ENCODE measurements at regions not wholly inside any gene's neighbourhood (a gene's known extent, or its start where the extent isn't known, plus 50 kb on each side); places are given as distances from the start of the nearest gene placed in this dataset.

DNA sequence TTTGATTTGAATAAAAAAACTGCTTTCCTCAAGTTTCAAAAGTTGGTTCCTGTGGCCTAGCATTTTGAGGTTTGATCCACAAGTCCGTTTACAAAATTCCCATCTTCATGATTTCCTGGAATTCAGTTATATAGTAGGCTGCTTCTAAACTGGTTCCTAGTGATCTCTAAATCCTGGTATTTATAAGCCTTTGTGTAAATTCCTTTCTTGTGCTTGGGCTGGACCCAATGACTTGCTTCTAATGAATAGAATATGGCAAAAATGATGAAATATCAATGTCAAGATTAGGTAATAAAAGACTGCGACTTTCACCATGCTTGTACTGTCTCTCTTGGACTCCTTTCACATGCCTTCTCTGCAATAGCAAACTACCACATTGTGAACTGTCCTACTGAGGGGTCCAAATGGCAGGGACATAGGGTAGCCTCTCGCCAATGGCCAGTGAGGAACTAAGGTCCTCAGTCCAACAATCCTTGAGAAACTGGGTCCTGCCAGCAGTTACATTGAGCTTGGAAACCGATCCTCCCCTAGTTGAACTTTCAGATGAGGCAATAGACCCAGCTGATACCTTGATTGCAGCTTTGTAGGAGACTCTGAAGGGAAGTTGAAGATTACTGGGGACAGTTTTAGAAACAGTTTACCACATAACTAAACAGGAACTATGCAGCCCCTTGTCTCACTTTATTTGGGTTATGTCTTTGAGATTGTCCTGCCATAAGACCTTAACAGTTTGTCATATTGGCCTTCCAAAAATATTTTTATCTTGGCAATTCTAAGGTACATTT lies 303.9 kb upstream of the TBC1D5 start:
- Histone ChIP-seq H3K9ac (no peak overlapping the region), H3K27ac (no peak overlapping the region), H3K4me3 (no peak overlapping the region), H3K4me1 (peaks cover 11% of the 10 kb centered on the region), H3K27me3 (no peaks in the 10 kb centered on the region), H3K9me3 (peaks cover 6% of the 10 kb centered on the region; the same call in 1 of the 2 replicates), H4K20me1 (no peaks in the 10 kb centered on the region), H3K4me2 (peak overlapping the region; percentile 29), H3K36me3 (peaks cover 6% of the 10 kb centered on the region; the same call in 1 of the 2 replicates)
- no peak for TF ChIP-seq Cebpa-rat (IDR thresholded peaks at IDR 0.05)

DNA sequence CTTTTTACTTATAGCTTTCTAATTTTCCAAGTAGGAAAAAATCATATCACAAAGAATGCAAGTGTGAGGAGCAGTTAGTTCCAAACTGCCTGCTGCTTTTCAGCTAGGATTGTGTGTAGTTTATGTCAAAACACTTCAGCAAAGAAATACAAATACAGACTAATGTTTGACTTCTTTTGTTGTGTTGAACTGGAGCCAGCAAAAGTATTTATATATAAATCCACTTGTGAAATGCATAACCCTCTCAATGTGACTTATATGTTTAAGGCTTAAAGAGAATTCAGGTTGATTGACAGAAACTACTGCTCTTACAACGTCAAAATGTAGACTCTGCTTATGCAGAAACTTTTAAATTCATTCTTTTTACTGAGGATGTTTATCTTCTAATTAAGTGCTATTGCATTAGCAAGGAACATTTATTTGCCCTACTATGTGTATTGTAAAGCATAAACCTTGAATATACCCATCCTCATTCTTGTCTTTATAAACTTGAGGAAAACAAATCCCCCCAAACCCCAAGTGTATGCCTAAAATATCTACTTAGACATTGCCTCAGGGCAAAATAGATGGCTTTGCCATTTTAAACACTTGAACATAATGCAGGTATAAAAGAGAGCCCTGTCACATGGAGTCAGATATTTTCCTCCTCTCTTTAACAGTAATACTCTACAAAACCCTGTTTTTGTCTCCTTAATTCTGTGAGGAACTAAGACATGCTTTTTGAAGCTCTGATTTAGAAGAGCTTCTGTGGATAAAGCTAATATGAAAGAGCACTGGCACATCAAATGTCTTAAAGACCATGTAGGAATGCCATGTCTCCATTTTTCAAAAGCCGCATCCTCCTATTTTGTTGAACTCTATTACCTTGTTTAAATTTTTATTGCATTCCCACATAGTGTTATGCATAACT lies 302.8 kb upstream of the TBC1D5 start:
- H3K9me3 ChIP-seq = peaks cover 15% of the 10 kb centered on the region
- peaks cover 13% of the 10 kb centered on the region for H3K36me3 ChIP-seq
- no peak overlapping the region for H3K4me2 ChIP-seq
- H3K4me1 ChIP-seq = peaks cover 11% of the 10 kb centered on the region
- TF ChIP-seq Cebpa-rat (IDR thresholded peaks at IDR 0.05) = no peak
- no peaks in the 10 kb centered on the region for H3K27me3 ChIP-seq
- H3K9ac ChIP-seq = no peak overlapping the region
- no peak overlapping the region for H3K4me3 ChIP-seq
- no peak overlapping the region for H3K27ac ChIP-seq
- no peaks in the 10 kb centered on the region for H4K20me1 ChIP-seq

- Histone ChIP-seq H3K4me2 (no peak overlapping the region), H4K20me1 (no peaks in the 10 kb centered on the region), H3K9ac (no peak overlapping the region), H3K27ac (no peak overlapping the region), H3K27me3 (no peaks in the 10 kb centered on the region), H3K4me3 (no peak overlapping the region), H3K9me3 (peaks cover 18% of the 10 kb centered on the region), H3K36me3 (peaks cover 13% of the 10 kb centered on the region), H3K4me1 (peaks cover 11% of the 10 kb centered on the region)
- no peak for TF ChIP-seq Cebpa-rat (IDR thresholded peaks at IDR 0.05)
Observed at GRCh38 chr3:18044191-18044590, 301.8 kb upstream of the TBC1D5 start.

GRCh38 chr3:18036450-18036815 lies 294.0 kb upstream of the TBC1D5 start:
- Histone ChIP-seq H3K4me3 (no peak overlapping the region), H3K9ac (no peak overlapping the region), H3K36me3 (peaks cover 17% of the 10 kb centered on the region), H3K27ac (no peak overlapping the region), H3K4me2 (peak overlapping the region; percentile 59), H3K9me3 (peaks cover 28% of the 10 kb centered on the region), H3K4me1 (peaks cover 34% of the 10 kb centered on the region), H3K27me3 (no peaks in the 10 kb centered on the region), H4K20me1 (no peaks in the 10 kb centered on the region)
- TF ChIP-seq Cebpa-rat (IDR thresholded peaks at IDR 0.05) = no peak

- Histone ChIP-seq H3K9ac (0 out of 2 replicates have a peak overlapping the region, but pooled peaks have one; percentile 11), H3K4me3 (no peak overlapping the region), H4K20me1 (no peaks in the 10 kb centered on the region), H3K27me3 (no peaks in the 10 kb centered on the region), H3K4me1 (peaks cover 34% of the 10 kb centered on the region), H3K36me3 (peaks cover 11% of the 10 kb centered on the region; the same call in 1 of the 2 replicates), H3K9me3 (peaks cover 22% of the 10 kb centered on the region), H3K4me2 (peak overlapping the region; percentile 59), H3K27ac (peak overlapping the region; percentile 31; the same call in 1 of the 2 replicates)
- no peak for TF ChIP-seq Cebpa-rat (IDR thresholded peaks at IDR 0.05)
Observed at GRCh38 chr3:18035641-18036449, 293.4 kb upstream of the TBC1D5 start.

DNA sequence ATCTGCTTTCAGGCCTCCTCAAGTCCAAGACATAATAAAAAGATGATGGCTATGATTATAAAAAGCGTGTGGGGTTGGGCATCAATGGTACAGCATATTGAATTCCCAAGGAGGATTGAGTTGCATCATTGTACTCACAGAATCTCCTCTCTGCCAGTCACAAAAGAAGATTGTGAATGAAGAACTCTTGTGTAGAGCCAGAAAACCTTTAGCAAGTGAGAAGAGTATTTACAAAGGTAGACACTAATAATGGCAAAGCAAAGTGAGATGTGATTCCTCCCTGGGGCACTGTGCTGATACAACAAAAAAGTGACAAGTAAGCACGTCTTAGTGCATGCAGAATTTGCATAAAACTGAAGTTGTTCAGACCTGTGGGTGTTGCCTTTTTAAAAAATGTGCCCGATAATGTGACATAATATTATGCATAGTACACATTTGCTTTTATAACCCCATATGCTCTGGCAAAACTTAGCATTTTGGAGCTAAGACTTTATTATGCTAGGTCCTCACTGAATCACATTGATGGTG lies 291.2 kb upstream of the TBC1D5 start:
- Histone ChIP-seq H3K27me3 (no peaks in the 10 kb centered on the region), H3K4me1 (peaks cover 49% of the 10 kb centered on the region), H3K9ac (no peak overlapping the region), H3K36me3 (0 out of 2 replicates have a peak, but pooled peaks cover 7% of the 10 kb centered on the region), H3K4me2 (no peak overlapping the region), H4K20me1 (no peaks in the 10 kb centered on the region), H3K4me3 (no peak overlapping the region), H3K27ac (no peak overlapping the region), H3K9me3 (0 out of 2 replicates have a peak, but pooled peaks cover 11% of the 10 kb centered on the region)
- TF ChIP-seq Cebpa-rat (IDR thresholded peaks at IDR 0.05) = no peak

- Histone ChIP-seq H3K27ac (no peak overlapping the region), H3K4me2 (no peak overlapping the region), H4K20me1 (no peaks in the 10 kb centered on the region), H3K9me3 (no peaks in the 10 kb centered on the region), H3K27me3 (no peaks in the 10 kb centered on the region), H3K4me3 (no peak overlapping the region), H3K36me3 (no peaks in the 10 kb centered on the region), H3K9ac (no peak overlapping the region), H3K4me1 (peaks cover 57% of the 10 kb centered on the region)
- no peak for TF ChIP-seq Cebpa-rat (IDR thresholded peaks at IDR 0.05)
Observed at GRCh38 chr3:18030371-18030870, 288.0 kb upstream of the TBC1D5 start.

DNA sequence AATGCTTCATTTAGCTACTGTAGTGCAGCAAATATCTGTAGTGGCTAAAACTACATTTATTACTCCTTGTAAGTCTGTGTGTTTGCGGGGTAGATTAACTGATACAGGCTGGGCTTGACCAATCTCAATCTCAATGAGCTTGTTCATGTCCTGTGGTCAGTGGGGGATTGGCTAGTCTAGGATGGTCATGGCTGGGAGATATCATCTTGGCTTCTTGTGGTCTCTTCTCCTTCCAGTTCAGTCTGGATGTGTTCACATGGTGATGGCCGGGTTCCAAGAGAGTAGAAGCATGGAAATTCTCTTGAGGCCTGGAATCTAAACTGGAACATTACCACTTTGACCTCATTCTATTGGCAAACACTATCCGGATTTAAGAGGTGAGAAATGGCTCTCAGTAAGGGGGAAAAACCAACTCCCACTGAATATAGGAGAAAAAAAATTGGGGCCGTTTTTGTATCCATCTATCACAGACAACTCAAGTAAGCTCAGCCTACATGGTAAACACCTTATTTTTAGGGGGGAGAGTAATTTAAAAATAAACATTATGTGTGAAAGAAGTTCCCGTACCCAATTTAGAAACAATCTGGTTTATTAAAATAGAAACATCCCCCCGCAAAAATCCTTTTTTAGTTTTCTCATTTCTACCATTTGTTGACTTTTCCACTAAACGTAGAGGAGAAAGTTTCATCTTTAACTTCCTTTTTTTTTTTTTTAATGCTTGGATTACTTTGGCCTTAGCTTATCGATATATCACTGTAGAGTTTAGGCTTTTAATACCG lies 284.9 kb upstream of the TBC1D5 start:
- H3K4me2 ChIP-seq = peak overlapping the region; percentile 64
- peak overlapping the region; percentile 33; the same call in 1 of the 2 replicates for H3K27ac ChIP-seq

More for the DNA sequence above, 284.9 kb upstream of the TBC1D5 start:
- H4K20me1 ChIP-seq = no peaks in the 10 kb centered on the region
- H3K4me3 ChIP-seq = no peak overlapping the region
- TF ChIP-seq Cebpa-rat (IDR thresholded peaks at IDR 0.05) = no peak
- H3K9me3 ChIP-seq = peaks cover 21% of the 10 kb centered on the region
- H3K4me1 ChIP-seq = peaks cover 46% of the 10 kb centered on the region
- H3K9ac ChIP-seq = no peak overlapping the region
- peaks cover 4% of the 10 kb centered on the region for H3K36me3 ChIP-seq
- H3K27me3 ChIP-seq = no peaks in the 10 kb centered on the region
